BE2C (cell line): ENCODE measurements at regions not wholly inside any gene's neighbourhood (a gene's known extent, or its start where the extent isn't known, plus 50 kb on each side); places are given as distances from the start of the nearest gene placed in this dataset.

Experiments used
- DNase-seq: peaks from one replicate; pipeline ENCODE4 v3.0.0-alpha.2; 2020
- H3K27me3 ChIP-seq: fragments of 250-450 bp; sonication (Bioruptor Pico); 2 replicates; pipeline ENCODE4 v1.5.1; 2020; ENCODE audit warnings: mild to moderate bottlenecking
- H3K36me3 ChIP-seq: fragments of 250-450 bp; sonication (Bioruptor Pico); 2 replicates; pipeline ENCODE4 v1.5.1; 2020; ENCODE audit warnings: mild to moderate bottlenecking
- H3K4me1 ChIP-seq: fragments of 250-450 bp; sonication (Bioruptor Pico); 2 replicates; pipeline ENCODE4 v1.5.1; 2020
- H3K4me3 ChIP-seq: 2 replicates; pipeline ENCODE4 v1.5.1; 2011; ENCODE audit warnings: low read depth, low read length
- H3K9me3 ChIP-seq: fragments of 250-450 bp; sonication (Bioruptor Pico); 2 replicates; pipeline ENCODE4 v1.5.1; 2020
- CTCF ChIP-seq: IDR thresholded peaks from 2 replicates; pipeline ENCODE4 v1.5.1; 2012; ENCODE audit warnings: mild to moderate bottlenecking, low read depth, low read length

GRCh38 chr13:72168126-72168855 is 301.3 kb upstream of the DACH1 start:
- no peaks in the 10 kb centered on the region for H3K9me3 ChIP-seq
- H3K36me3 ChIP-seq: no peaks in the 10 kb centered on the region
- H3K4me3 ChIP-seq: no peak overlapping the region
- DNase-seq: no peak
- TF ChIP-seq CTCF: no peak
- no peaks in the 10 kb centered on the region for H3K4me1 ChIP-seq
- no peaks in the 10 kb centered on the region for H3K27me3 ChIP-seq

GRCh38 chr13:72166102-72166650 is 299.2 kb upstream of the DACH1 start:
- Histone ChIP-seq H3K9me3 (no peaks in the 10 kb centered on the region), H3K27me3 (no peaks in the 10 kb centered on the region), H3K4me3 (no peak overlapping the region), H3K36me3 (no peaks in the 10 kb centered on the region), H3K4me1 (no peaks in the 10 kb centered on the region)
- TF ChIP-seq CTCF: no peak
- DNase-seq: no peak

GRCh38 chr13:72165276-72165675 is 298.3 kb upstream of the DACH1 start:
- Histone ChIP-seq H3K27me3 (no peaks in the 10 kb centered on the region), H3K9me3 (no peaks in the 10 kb centered on the region), H3K4me3 (no peak overlapping the region), H3K4me1 (no peaks in the 10 kb centered on the region), H3K36me3 (no peaks in the 10 kb centered on the region)
- DNase-seq: no peak
- no peak for TF ChIP-seq CTCF

- Histone ChIP-seq H3K36me3 (no peaks in the 10 kb centered on the region), H3K27me3 (no peaks in the 10 kb centered on the region), H3K4me3 (no peak overlapping the region), H3K9me3 (no peaks in the 10 kb centered on the region), H3K4me1 (no peaks in the 10 kb centered on the region)
- no peak for DNase-seq
- no peak for TF ChIP-seq CTCF
Measured at GRCh38 chr13:72164811-72165210, 297.8 kb upstream of the DACH1 start.

- no peak for DNase-seq
- no peaks in the 10 kb centered on the region for H3K9me3 ChIP-seq
- H3K4me1 ChIP-seq: no peaks in the 10 kb centered on the region
- no peaks in the 10 kb centered on the region for H3K27me3 ChIP-seq
- H3K4me3 ChIP-seq: no peak overlapping the region
- no peak for TF ChIP-seq CTCF
- H3K36me3 ChIP-seq: no peaks in the 10 kb centered on the region
Measured at GRCh38 chr13:72163678-72164077, 296.7 kb upstream of the DACH1 start.

GRCh38 chr13:72160977-72161376 is 294.0 kb upstream of the DACH1 start:
- no peaks in the 10 kb centered on the region for H3K9me3 ChIP-seq
- no peak for DNase-seq
- no peaks in the 10 kb centered on the region for H3K36me3 ChIP-seq
- no peaks in the 10 kb centered on the region for H3K27me3 ChIP-seq
- H3K4me1 ChIP-seq: no peaks in the 10 kb centered on the region
- no peak overlapping the region for H3K4me3 ChIP-seq
- TF ChIP-seq CTCF: no peak
